H1 (cell line): ENCODE measurements at regions not wholly inside any gene's neighbourhood (a gene's known extent, or its start where the extent isn't known, plus 50 kb on each side); places are given as distances from the start of the nearest gene placed in this dataset.

ENCODE experiments used
- CHD1 ChIP-seq: IDR thresholded peaks from 2 replicates; pipeline ENCODE4 v1.6.1; 2012; ENCODE audit warnings: low read depth, low read length, improper control_type of control experiment
- SP2 ChIP-seq: IDR thresholded peaks from 2 replicates; pipeline ENCODE4 v1.6.1; 2012; ENCODE audit warnings: mild to moderate bottlenecking, low read length, inconsistent platforms

DNA sequence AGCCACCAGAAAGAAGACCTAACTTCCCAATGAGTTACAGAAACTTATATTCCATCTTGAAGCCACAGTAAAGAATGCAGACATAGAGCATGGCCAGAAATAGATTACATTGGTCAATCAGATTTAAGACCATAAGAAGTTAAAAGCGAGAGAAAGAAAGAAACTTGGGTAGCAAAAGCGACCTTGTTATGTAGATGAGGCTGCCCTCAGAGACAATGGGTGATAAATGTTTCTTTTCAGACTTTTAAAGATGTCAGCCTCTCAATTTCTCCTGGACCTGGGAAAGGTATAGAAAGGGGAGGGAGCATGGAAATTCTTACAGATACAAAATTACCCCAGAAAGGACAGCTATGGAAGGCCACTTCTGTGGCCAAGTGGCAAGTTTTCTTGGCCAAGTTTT lies 732.6 kb upstream of the LUZP2 start:
- no peak for TF ChIP-seq CHD1
- TF ChIP-seq SP2: no peak
